ENCODE measurements at regions not wholly inside any gene's neighbourhood (a gene's known extent, or its start where the extent isn't known, plus 50 kb on each side); places are given as distances from the start of the nearest gene placed in this dataset.
"Not testable (repeated sequence)": the region's sequence is repeated elsewhere in the genome, so short reads cannot be mapped to it uniquely, and the experiment has no call there.

GRCh38 chr6:78768271-78768670 lies 99.1 kb upstream of the IRAK1BP1 start:
- H3K4me1 ChIP-seq = no peaks in the 10 kb centered on the region
- H3K27ac ChIP-seq = no peak overlapping the region
- H3K9me3 ChIP-seq = peaks cover 0 to 11% (median 0%) of the 10 kb centered on the region in 11 donors
- DNase-seq (no peak), ATAC-seq (no peak)
- TF ChIP-seq CTCF (IDR thresholded peaks at IDR 0.05) = no peak
- H3K36me3 ChIP-seq = no peaks in the 10 kb centered on the region
- H3K4me3 ChIP-seq = no peak overlapping the region
- intact Hi-C loops (cut with DNase I) = no loop called here
- no peaks in the 10 kb centered on the region for H3K27me3 ChIP-seq

- Histone ChIP-seq H3K9me3 (peaks cover 0 to 9% (median 0%) of the 10 kb centered on the region in 11 donors), H3K27me3 (no peaks in the 10 kb centered on the region), H3K36me3 (no peaks in the 10 kb centered on the region), H3K27ac (no peak overlapping the region), H3K4me1 (no peaks in the 10 kb centered on the region), H3K4me3 (no peak overlapping the region)
- TF ChIP-seq CTCF (IDR thresholded peaks at IDR 0.05) = no peak
- ATAC-seq = no peak
- WGBS, 2 donors = 59 to 61% methylated on average over 5 of the region's 5 CpGs
- no peak for DNase-seq
- intact Hi-C loops (cut with DNase I) = no loop called here
Measured at GRCh38 chr6:78770765-78771164, 96.6 kb upstream of the IRAK1BP1 start.

GRCh38 chr6:78771586-78771985 lies 95.8 kb upstream of the IRAK1BP1 start:
- no peaks in the 10 kb centered on the region for H3K4me1 ChIP-seq
- H3K9me3 ChIP-seq = peaks cover 0 to 9% (median 0%) of the 10 kb centered on the region in 11 donors
- H3K27me3 ChIP-seq = no peaks in the 10 kb centered on the region
- DNase-seq (no peak), ATAC-seq (no peak)
- H3K4me3 ChIP-seq = no peak overlapping the region
- H3K36me3 ChIP-seq = no peaks in the 10 kb centered on the region
- TF ChIP-seq CTCF (IDR thresholded peaks at IDR 0.05) = no peak
- intact Hi-C loops (cut with DNase I) = no loop called here
- no peak overlapping the region for H3K27ac ChIP-seq

GRCh38 chr6:78781001-78781400 lies 86.3 kb upstream of the IRAK1BP1 start:
- Histone ChIP-seq H3K9me3 (peaks cover 0 to 13% (median 0%) of the 10 kb centered on the region in 11 donors), H3K4me3 (no peak overlapping the region), H3K4me1 (no peaks in the 10 kb centered on the region), H3K27me3 (no peaks in the 10 kb centered on the region), H3K27ac (no peak overlapping the region), H3K36me3 (no peaks in the 10 kb centered on the region)
- intact Hi-C loops (cut with DNase I) = no loop called here
- WGBS, 2 donors = 87 to 89% methylated on average over 4 of the region's 4 CpGs
- DNase-seq (no peak), ATAC-seq (no peak)
- no peak for TF ChIP-seq CTCF (IDR thresholded peaks at IDR 0.05)

GRCh38 chr6:78783366-78783765 lies 84.0 kb upstream of the IRAK1BP1 start:
- 84 to 94% methylated on average over 6 of the region's 6 CpGs for WGBS, 2 donors
- H3K27me3 ChIP-seq; H3K4me1 ChIP-seq; ATAC-seq; H3K4me3 ChIP-seq; DNase-seq; intact Hi-C loops (cut with DNase I); H3K27ac ChIP-seq; H3K36me3 ChIP-seq: not testable (repeated sequence)
- peaks cover 0 to 18% (median 0%) of the 10 kb centered on the region in 11 donors for H3K9me3 ChIP-seq
